ENCODE measurements at regions not wholly inside any gene's neighbourhood (a gene's known extent, or its start where the extent isn't known, plus 50 kb on each side); places are given as distances from the start of the nearest gene placed in this dataset.

DNA sequence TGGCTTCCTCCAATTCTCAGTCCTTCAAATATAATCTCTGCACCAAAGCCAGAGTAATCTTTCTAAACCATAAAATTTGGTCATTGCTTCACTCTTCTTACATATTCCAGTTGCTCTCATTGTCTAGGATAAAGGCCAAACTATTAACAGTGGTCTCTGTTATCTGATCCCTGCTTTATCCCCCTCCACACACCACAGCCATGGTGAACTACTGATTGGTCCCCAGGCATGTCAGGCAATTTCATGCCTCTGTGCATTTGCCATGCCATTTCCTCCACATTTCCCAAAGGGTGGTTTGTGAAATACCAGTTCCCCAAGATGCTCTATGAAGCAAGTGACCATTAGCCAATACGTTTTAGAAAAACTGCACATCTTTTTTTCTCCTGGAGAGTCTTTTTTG lies 97.0 kb downstream of the FAM181B start:
- Histone ChIP-seq H3K4me2 (ENCODE audit: low read depth, low read length) (no peak overlapping the region), H3K27me3 (ENCODE audit: control insufficient read depth in 1 of 2, insufficient read depth in 2 of 2, low read length in 2 of 2) (no peaks in the 10 kb centered on the region), H3K27ac (ENCODE audit: extremely low read length, insufficient read depth, low read length) (no peak overlapping the region), H3K4me3 (replicated peaks in 1 of 3; ENCODE audit: insufficient read depth in 1 of 3, low read depth in 2 of 3, low read length in 3 of 3) (no peak overlapping the region), H3K36me3 (replicated peaks in 1 of 2; ENCODE audit: control insufficient read depth in 1 of 2, insufficient read depth in 2 of 2, low read length in 2 of 2) (no peaks in the 10 kb centered on the region), H3K4me1 (ENCODE audit: insufficient read depth, low read length) (no peaks in the 10 kb centered on the region), H4K20me1 (ENCODE audit: insufficient read depth, low read length) (no peaks in the 10 kb centered on the region), H3K79me2 (ENCODE audit: insufficient read depth, low read length) (no peaks in the 10 kb centered on the region), H2AFZ (ENCODE audit: low read length) (no peak overlapping the region), H3K9me3 (ENCODE audit: low read length) (no peaks in the 10 kb centered on the region), H3K9ac (ENCODE audit: insufficient read depth, low read depth, low read length) (no peak overlapping the region)
- no peak for DNase-seq (ENCODE audit: low spot score)
- intact Hi-C loops (cut with micrococcal nuclease; ENCODE audit: unreplicated experiment) (no loop called here), in situ Hi-C loops (cut with HindIII; ENCODE audit: extremely low pct_ligation_motif_present, low pct_unique_long_range_greater_than_20kb) (no loop called here)
- BruUV-seq (replicated peaks) = no TSS peak
- POLR2A ChIA-PET = no interaction called here
- ATAC-seq = no peak
- CTCF ChIA-PET (ENCODE audit: low intra/inter-chr PET ratio, low total read pairs) = no interaction called here
- no peak for FAIRE-seq
- WGBS (ENCODE audit: low lambda C conversion rate) = 0% methylated on average over 1 of the region's 1 CpG
- TF ChIP-seq, protein P1, sequence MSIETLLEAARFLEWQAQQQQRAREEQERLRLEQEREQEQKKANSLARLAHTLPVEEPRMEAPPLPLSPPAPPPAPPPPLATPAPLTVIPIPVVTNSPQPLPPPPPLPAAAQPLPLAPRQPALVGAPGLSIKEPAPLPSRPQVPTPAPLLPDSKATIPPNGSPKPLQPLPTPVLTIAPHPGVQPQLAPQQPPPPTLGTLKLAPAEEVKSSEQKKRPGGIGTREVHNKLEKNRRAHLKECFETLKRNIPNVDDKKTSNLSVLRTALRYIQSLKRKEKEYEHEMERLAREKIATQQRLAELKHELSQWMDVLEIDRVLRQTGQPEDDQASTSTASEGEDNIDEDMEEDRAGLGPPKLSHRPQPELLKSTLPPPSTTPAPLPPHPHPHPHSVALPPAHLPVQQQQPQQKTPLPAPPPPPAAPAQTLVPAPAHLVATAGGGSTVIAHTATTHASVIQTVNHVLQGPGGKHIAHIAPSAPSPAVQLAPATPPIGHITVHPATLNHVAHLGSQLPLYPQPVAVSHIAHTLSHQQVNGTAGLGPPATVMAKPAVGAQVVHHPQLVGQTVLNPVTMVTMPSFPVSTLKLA (IDR thresholded peaks at IDR 0.05) = no peak
- no peak for TF ChIP-seq HNRNPK (IDR thresholded peaks at IDR 0.05; ENCODE audit: low read depth, low read length, poor library complexity, severe bottlenecking)
- no peak for TF ChIP-seq ZNF670 (CRISPR knock-in tag; IDR thresholded peaks at IDR 0.05; ENCODE audit: borderline replicate concordance)
- TF ChIP-seq ZNF329 (CRISPR knock-in tag; IDR thresholded peaks at IDR 0.05; ENCODE audit: low read depth) = no peak
- TF ChIP-seq, protein P2, sequence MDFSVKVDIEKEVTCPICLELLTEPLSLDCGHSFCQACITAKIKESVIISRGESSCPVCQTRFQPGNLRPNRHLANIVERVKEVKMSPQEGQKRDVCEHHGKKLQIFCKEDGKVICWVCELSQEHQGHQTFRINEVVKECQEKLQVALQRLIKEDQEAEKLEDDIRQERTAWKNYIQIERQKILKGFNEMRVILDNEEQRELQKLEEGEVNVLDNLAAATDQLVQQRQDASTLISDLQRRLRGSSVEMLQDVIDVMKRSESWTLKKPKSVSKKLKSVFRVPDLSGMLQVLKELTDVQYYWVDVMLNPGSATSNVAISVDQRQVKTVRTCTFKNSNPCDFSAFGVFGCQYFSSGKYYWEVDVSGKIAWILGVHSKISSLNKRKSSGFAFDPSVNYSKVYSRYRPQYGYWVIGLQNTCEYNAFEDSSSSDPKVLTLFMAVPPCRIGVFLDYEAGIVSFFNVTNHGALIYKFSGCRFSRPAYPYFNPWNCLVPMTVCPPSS (IDR thresholded peaks at IDR 0.05) = no peak
- TF ChIP-seq PAX8 (CRISPR knock-in tag; IDR thresholded peaks at IDR 0.05; ENCODE audit: borderline replicate concordance) = no peak
- no peak for TF ChIP-seq SRY (CRISPR knock-in tag; IDR thresholded peaks at IDR 0.05)
- TF ChIP-seq ADNP (CRISPR knock-in tag; IDR thresholded peaks at IDR 0.05) = no peak
- TF ChIP-seq, protein P3, sequence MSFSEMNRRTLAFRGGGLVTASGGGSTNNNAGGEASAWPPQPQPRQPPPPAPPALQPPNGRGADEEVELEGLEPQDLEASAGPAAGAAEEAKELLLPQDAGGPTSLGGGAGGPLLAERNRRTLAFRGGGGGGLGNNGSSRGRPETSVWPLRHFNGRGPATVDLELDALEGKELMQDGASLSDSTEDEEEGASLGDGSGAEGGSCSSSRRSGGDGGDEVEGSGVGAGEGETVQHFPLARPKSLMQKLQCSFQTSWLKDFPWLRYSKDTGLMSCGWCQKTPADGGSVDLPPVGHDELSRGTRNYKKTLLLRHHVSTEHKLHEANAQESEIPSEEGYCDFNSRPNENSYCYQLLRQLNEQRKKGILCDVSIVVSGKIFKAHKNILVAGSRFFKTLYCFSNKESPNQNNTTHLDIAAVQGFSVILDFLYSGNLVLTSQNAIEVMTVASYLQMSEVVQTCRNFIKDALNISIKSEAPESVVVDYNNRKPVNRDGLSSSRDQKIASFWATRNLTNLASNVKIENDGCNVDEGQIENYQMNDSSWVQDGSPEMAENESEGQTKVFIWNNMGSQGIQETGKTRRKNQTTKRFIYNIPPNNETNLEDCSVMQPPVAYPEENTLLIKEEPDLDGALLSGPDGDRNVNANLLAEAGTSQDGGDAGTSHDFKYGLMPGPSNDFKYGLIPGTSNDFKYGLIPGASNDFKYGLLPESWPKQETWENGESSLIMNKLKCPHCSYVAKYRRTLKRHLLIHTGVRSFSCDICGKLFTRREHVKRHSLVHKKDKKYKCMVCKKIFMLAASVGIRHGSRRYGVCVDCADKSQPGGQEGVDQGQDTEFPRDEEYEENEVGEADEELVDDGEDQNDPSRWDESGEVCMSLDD (CRISPR knock-in tag; IDR thresholded peaks at IDR 0.05; ENCODE audit: borderline replicate concordance) = no peak
- TF ChIP-seq, protein P4, sequence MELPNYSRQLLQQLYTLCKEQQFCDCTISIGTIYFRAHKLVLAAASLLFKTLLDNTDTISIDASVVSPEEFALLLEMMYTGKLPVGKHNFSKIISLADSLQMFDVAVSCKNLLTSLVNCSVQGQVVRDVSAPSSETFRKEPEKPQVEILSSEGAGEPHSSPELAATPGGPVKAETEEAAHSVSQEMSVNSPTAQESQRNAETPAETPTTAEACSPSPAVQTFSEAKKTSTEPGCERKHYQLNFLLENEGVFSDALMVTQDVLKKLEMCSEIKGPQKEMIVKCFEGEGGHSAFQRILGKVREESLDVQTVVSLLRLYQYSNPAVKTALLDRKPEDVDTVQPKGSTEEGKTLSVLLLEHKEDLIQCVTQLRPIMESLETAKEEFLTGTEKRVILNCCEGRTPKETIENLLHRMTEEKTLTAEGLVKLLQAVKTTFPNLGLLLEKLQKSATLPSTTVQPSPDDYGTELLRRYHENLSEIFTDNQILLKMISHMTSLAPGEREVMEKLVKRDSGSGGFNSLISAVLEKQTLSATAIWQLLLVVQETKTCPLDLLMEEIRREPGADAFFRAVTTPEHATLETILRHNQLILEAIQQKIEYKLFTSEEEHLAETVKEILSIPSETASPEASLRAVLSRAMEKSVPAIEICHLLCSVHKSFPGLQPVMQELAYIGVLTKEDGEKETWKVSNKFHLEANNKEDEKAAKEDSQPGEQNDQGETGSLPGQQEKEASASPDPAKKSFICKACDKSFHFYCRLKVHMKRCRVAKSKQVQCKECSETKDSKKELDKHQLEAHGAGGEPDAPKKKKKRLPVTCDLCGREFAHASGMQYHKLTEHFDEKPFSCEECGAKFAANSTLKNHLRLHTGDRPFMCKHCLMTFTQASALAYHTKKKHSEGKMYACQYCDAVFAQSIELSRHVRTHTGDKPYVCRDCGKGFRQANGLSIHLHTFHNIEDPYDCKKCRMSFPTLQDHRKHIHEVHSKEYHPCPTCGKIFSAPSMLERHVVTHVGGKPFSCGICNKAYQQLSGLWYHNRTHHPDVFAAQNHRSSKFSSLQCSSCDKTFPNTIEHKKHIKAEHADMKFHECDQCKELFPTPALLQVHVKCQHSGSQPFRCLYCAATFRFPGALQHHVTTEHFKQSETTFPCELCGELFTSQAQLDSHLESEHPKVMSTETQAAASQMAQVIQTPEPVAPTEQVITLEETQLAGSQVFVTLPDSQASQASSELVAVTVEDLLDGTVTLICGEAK (IDR thresholded peaks at IDR 0.05) = no peak
- TF ChIP-seq, protein P4 (CRISPR knock-in tag; IDR thresholded peaks at IDR 0.05) = no peak
